ENCODE measurements at regions not wholly inside any gene's neighbourhood (a gene's known extent, or its start where the extent isn't known, plus 50 kb on each side); places are given as distances from the start of the nearest gene placed in this dataset.

- Histone ChIP-seq H3K79me2 (ENCODE audit: low read length) (no peaks in the 10 kb centered on the region), H4K20me1 (ENCODE audit: insufficient read depth, low read length) (no peaks in the 10 kb centered on the region), H3K9ac (ENCODE audit: low read length) (no peak overlapping the region), H3K27ac (ENCODE audit: low read length) (no peak overlapping the region), H3K4me3 (ENCODE audit: low read length) (no peak overlapping the region), H3K9me3 (ENCODE audit: insufficient read depth, low read length) (no peaks in the 10 kb centered on the region), H3K36me3 (replicated peaks; ENCODE audit: low read depth, low read length) (no peaks in the 10 kb centered on the region), H3K4me1 (ENCODE audit: low read length) (0 out of 2 replicates have a peak, but pooled peaks cover 5% of the 10 kb centered on the region), H2AFZ (ENCODE audit: low read depth, low read length) (no peak overlapping the region), H3K27me3 (ENCODE audit: low read depth, low read length) (no peaks in the 10 kb centered on the region), H3K4me2 (ENCODE audit: low read length) (no peak overlapping the region)
- TF ChIP-seq CTCF (IDR thresholded peaks at IDR 0.05; ENCODE audit: low read depth, low read length) (no peak), EZH2phosphoT487 (IDR thresholded peaks at IDR 0.05; ENCODE audit: low read depth) (no peak)
Measured at GRCh38 chr5:93251347-93251746, 329.7 kb downstream of the NR2F1-AS1 start.

DNA sequence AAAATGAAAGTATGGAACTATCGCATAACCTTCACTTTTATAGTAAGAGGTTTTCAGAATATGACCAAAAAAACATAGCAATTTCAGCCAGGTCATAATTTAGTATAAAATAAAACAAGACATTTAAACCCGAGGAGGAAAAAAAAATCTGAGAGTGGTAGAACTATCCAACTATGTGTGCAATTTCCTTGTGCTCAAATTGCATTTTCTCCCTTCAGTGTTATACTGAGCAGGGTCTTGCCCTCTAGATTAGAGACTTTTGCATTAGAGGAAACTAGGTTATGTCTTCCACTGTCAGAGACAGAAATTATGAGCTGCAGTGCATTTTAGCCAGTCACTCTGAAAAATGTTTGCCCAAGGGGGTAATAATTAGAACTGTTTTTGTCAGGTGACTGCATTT is 330.6 kb downstream of the NR2F1-AS1 start:
- TF ChIP-seq CTCF (IDR thresholded peaks at IDR 0.05; ENCODE audit: low read depth, low read length) (no peak), EZH2phosphoT487 (IDR thresholded peaks at IDR 0.05; ENCODE audit: low read depth) (no peak)
- H3K4me3 ChIP-seq (ENCODE audit: low read length): no peak overlapping the region
- H4K20me1 ChIP-seq (ENCODE audit: insufficient read depth, low read length): no peaks in the 10 kb centered on the region
- H3K9me3 ChIP-seq (ENCODE audit: insufficient read depth, low read length): no peaks in the 10 kb centered on the region
- H3K4me1 ChIP-seq (ENCODE audit: low read length): 0 out of 2 replicates have a peak, but pooled peaks cover 5% of the 10 kb centered on the region
- H3K27ac ChIP-seq (ENCODE audit: low read length): no peak overlapping the region
- H3K9ac ChIP-seq (ENCODE audit: low read length): no peak overlapping the region
- no peaks in the 10 kb centered on the region for H3K79me2 ChIP-seq (ENCODE audit: low read length)
- H3K36me3 ChIP-seq (replicated peaks; ENCODE audit: low read depth, low read length): no peaks in the 10 kb centered on the region
- no peaks in the 10 kb centered on the region for H3K27me3 ChIP-seq (ENCODE audit: low read depth, low read length)
- no peak overlapping the region for H3K4me2 ChIP-seq (ENCODE audit: low read length)
- H2AFZ ChIP-seq (ENCODE audit: low read depth, low read length): no peak overlapping the region

DNA sequence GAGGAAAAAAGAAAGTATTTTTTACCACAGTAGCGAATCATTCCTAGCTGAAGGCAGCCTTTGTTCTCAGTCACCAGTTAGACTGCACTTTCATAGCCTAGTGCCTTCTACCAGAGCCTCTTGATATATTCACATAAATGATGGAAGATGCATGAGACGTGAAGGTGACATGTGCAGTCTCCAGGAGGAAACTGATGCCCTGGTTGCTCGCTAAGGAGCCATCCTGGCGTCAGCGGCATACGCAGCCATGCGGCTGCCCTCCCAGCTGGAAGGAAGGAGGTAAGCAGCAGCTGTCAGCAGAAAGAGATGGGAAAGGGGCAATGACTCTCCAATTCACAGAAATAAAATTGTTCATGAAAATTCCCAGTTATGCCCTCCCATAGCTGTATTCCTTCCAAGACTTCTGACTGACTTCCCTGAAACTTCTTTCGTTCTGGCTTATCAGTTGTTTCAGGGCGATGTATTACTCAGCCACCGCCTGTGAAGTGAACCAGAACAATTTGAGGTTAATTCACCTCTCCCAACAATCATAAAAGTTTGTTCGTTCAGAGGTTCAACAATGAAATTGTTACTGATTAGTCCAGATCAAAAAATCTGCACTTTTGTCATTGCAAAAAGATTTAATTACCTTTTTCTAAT is 331.2 kb downstream of the NR2F1-AS1 start:
- TF ChIP-seq EZH2phosphoT487 (IDR thresholded peaks at IDR 0.05; ENCODE audit: low read depth) (no peak), CTCF (IDR thresholded peaks at IDR 0.05; ENCODE audit: low read depth, low read length) (no peak)
- no peak overlapping the region for H3K9ac ChIP-seq (ENCODE audit: low read length)
- H3K4me2 ChIP-seq (ENCODE audit: low read length): no peak overlapping the region
- H3K27ac ChIP-seq (ENCODE audit: low read length): no peak overlapping the region
- H4K20me1 ChIP-seq (ENCODE audit: insufficient read depth, low read length): no peaks in the 10 kb centered on the region
- H3K9me3 ChIP-seq (ENCODE audit: insufficient read depth, low read length): no peaks in the 10 kb centered on the region
- H3K4me1 ChIP-seq (ENCODE audit: low read length): 0 out of 2 replicates have a peak, but pooled peaks cover 5% of the 10 kb centered on the region
- H2AFZ ChIP-seq (ENCODE audit: low read depth, low read length): no peak overlapping the region
- H3K4me3 ChIP-seq (ENCODE audit: low read length): no peak overlapping the region
- no peaks in the 10 kb centered on the region for H3K27me3 ChIP-seq (ENCODE audit: low read depth, low read length)
- H3K79me2 ChIP-seq (ENCODE audit: low read length): no peaks in the 10 kb centered on the region
- H3K36me3 ChIP-seq (replicated peaks; ENCODE audit: low read depth, low read length): no peaks in the 10 kb centered on the region

GRCh38 chr5:93247105-93247504 is 333.9 kb downstream of the NR2F1-AS1 start:
- no peaks in the 10 kb centered on the region for H3K79me2 ChIP-seq (ENCODE audit: low read length)
- H3K9me3 ChIP-seq (ENCODE audit: insufficient read depth, low read length): no peaks in the 10 kb centered on the region
- TF ChIP-seq CTCF (IDR thresholded peaks at IDR 0.05; ENCODE audit: low read depth, low read length) (no peak), EZH2phosphoT487 (IDR thresholded peaks at IDR 0.05; ENCODE audit: low read depth) (no peak)
- no peak overlapping the region for H3K4me2 ChIP-seq (ENCODE audit: low read length)
- no peak overlapping the region for H3K4me3 ChIP-seq (ENCODE audit: low read length)
- H4K20me1 ChIP-seq (ENCODE audit: insufficient read depth, low read length): no peaks in the 10 kb centered on the region
- no peak overlapping the region for H3K9ac ChIP-seq (ENCODE audit: low read length)
- H3K36me3 ChIP-seq (replicated peaks; ENCODE audit: low read depth, low read length): no peaks in the 10 kb centered on the region
- H3K4me1 ChIP-seq (ENCODE audit: low read length): 0 out of 2 replicates have a peak, but pooled peaks cover 5% of the 10 kb centered on the region
- H3K27ac ChIP-seq (ENCODE audit: low read length): no peak overlapping the region
- no peak overlapping the region for H2AFZ ChIP-seq (ENCODE audit: low read depth, low read length)
- H3K27me3 ChIP-seq (ENCODE audit: low read depth, low read length): no peaks in the 10 kb centered on the region

Measured in OCI-LY3 (cell line).